ENCODE measurements at regions not wholly inside any gene's neighbourhood (a gene's known extent, or its start where the extent isn't known, plus 50 kb on each side); places are given as distances from the start of the nearest gene placed in this dataset.

DNA sequence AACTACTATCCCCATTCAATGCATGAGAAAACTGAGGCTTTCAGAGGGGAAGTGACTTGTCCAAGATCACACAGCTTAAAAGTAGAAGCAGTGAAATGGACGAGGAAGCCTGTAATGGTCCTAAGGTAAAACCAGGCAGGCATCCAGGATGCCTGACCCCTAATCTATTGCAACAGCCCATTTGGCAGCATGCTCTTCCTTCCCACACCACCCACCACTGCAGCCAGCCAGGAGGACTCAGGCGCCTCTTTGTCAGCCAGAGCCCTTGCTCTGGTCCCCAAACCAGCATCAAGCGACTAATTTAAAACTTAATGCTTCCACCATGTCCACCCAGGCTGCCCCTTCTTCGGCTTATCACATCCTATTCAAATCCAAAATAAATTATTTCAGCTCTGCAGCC lies 541.6 kb downstream of the CDK5RAP2 start:
- intact Hi-C loops (cut with DNase I; ENCODE audit: low total_unique reads) = no loop called here
- no peak for DNase-seq
- Histone ChIP-seq H3K27me3 (no peaks in the 10 kb centered on the region), H3K27ac (no peak overlapping the region), H3K9me3 (no peaks in the 10 kb centered on the region), H3K36me3 (no peaks in the 10 kb centered on the region), H3K4me1 (no peaks in the 10 kb centered on the region), H3K4me3 (no peak overlapping the region)
- no peak for TF ChIP-seq POLR2A (IDR thresholded peaks at IDR 0.05)
- TF ChIP-seq, protein P1, sequence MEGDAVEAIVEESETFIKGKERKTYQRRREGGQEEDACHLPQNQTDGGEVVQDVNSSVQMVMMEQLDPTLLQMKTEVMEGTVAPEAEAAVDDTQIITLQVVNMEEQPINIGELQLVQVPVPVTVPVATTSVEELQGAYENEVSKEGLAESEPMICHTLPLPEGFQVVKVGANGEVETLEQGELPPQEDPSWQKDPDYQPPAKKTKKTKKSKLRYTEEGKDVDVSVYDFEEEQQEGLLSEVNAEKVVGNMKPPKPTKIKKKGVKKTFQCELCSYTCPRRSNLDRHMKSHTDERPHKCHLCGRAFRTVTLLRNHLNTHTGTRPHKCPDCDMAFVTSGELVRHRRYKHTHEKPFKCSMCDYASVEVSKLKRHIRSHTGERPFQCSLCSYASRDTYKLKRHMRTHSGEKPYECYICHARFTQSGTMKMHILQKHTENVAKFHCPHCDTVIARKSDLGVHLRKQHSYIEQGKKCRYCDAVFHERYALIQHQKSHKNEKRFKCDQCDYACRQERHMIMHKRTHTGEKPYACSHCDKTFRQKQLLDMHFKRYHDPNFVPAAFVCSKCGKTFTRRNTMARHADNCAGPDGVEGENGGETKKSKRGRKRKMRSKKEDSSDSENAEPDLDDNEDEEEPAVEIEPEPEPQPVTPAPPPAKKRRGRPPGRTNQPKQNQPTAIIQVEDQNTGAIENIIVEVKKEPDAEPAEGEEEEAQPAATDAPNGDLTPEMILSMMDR (IDR thresholded peaks at IDR 0.05) = no peak

DNA sequence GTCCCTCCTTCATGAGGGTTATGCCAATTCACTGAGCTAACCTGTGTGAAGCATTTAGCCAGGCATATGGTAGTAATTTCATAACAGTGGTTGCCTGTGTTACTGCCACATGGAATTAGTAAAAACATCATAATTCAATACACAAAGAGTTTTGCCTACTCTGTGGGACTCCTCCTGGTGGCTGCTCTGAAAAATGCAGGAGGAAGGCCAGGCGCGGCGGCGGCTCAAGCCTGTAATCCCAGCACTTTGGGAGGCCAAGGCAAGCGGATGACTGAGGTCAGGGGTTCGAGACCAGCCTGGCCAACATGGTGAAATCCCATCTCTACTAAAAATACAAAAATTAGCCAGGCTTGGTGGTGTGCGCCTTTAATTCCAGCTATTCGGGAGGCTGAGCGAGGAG lies 547.3 kb downstream of the CDK5RAP2 start:
- no peaks in the 10 kb centered on the region for H3K27me3 ChIP-seq
- no peak overlapping the region for H3K4me3 ChIP-seq
- no peaks in the 10 kb centered on the region for H3K9me3 ChIP-seq
- TF ChIP-seq, protein P1 (IDR thresholded peaks at IDR 0.05) = no peak
- no peak for TF ChIP-seq POLR2A (IDR thresholded peaks at IDR 0.05)
- intact Hi-C loops (cut with DNase I; ENCODE audit: low total_unique reads) = no loop called here
- no peaks in the 10 kb centered on the region for H3K36me3 ChIP-seq
- no peak overlapping the region for H3K27ac ChIP-seq
- no peak for DNase-seq
- H3K4me1 ChIP-seq = no peaks in the 10 kb centered on the region

DNA sequence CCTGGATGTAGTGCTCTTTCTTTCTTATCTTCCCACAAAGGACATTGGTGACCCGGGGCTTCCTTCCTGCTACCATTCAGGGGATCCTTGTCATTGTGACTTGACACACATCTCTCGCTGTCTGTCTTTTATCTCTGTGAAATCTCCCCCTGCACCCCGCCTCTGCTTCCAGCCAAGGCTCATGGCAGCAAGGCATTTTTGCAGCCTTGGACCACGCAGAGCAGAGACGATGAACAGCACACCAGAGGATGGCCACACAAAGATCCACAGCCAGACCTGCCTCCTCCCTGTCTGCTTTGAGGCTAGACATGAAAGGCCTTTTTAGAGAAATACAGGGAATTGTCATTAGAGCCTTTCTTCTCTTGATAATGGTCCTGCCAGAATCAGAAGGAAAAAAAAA lies 549.1 kb downstream of the CDK5RAP2 start:
- intact Hi-C loops (cut with DNase I; ENCODE audit: low total_unique reads) = no loop called here
- H3K4me1 ChIP-seq = no peaks in the 10 kb centered on the region
- no peak for TF ChIP-seq POLR2A (IDR thresholded peaks at IDR 0.05)
- TF ChIP-seq, protein P1 (IDR thresholded peaks at IDR 0.05) = no peak

DNA sequence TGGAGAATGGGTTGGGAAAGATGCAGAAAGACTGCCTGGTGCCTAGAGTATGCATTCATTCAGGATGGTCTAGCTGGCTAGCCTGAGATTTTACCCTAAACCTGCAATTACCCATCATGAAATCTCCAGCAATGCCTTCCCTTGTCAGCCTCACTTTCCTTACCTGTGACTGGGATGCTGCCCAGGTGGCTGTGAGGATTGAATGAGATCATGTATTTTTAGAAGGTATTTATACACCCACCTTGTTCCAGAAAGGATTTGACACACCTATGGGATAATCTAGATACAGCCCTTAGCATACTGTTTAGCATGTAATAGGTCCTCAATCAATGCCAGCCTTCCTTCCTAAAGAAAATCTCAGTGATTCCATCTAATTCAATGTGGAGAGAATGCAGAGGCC lies 561.4 kb downstream of the CDK5RAP2 start:
- intact Hi-C loops (cut with DNase I; ENCODE audit: low total_unique reads) = no loop called here
- Histone ChIP-seq H3K36me3 (no peaks in the 10 kb centered on the region), H3K4me1 (no peaks in the 10 kb centered on the region), H3K27me3 (no peaks in the 10 kb centered on the region), H3K4me3 (no peak overlapping the region), H3K9me3 (no peaks in the 10 kb centered on the region), H3K27ac (no peak overlapping the region)
- TF ChIP-seq, protein P1 (IDR thresholded peaks at IDR 0.05) = no peak
- no peak for TF ChIP-seq POLR2A (IDR thresholded peaks at IDR 0.05)
- no peak for DNase-seq

More for the DNA sequence above, 549.1 kb downstream of the CDK5RAP2 start:
- no peaks in the 10 kb centered on the region for H3K27me3 ChIP-seq
- no peak overlapping the region for H3K27ac ChIP-seq
- no peaks in the 10 kb centered on the region for H3K36me3 ChIP-seq
- DNase-seq = no peak
- no peaks in the 10 kb centered on the region for H3K9me3 ChIP-seq
- no peak overlapping the region for H3K4me3 ChIP-seq

DNA sequence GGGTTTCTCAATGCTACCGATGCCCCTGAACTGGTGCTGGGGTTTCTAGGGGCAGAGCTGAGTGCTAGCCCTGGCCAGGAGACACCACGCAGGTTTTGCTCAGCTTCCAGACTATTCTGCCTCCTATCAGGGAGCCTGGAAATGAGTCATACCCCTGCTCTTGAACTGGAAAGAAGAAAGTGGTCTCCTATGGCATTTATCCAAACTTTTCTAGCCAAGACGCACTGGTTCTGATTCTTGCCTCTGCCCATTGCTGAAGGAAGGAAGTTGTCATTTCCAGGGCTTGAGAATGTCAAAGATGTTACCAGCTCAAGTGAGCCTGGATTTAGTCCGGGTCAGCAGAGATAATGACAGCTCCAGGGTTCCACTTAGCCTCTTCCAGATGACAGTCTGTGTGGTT lies 561.9 kb downstream of the CDK5RAP2 start:
- Histone ChIP-seq H3K4me3 (no peak overlapping the region), H3K27me3 (no peaks in the 10 kb centered on the region), H3K9me3 (no peaks in the 10 kb centered on the region), H3K4me1 (no peaks in the 10 kb centered on the region), H3K36me3 (no peaks in the 10 kb centered on the region), H3K27ac (no peak overlapping the region)
- DNase-seq = no peak
- no peak for TF ChIP-seq POLR2A (IDR thresholded peaks at IDR 0.05)
- TF ChIP-seq, protein P1 (IDR thresholded peaks at IDR 0.05) = no peak
- intact Hi-C loops (cut with DNase I; ENCODE audit: low total_unique reads) = no loop called here

Data from uterus (tissue), 3 donors.